Liver (tissue), 3 donors: ENCODE measurements at regions not wholly inside any gene's neighbourhood (a gene's known extent, or its start where the extent isn't known, plus 50 kb on each side); places are given as distances from the start of the nearest gene placed in this dataset.

Experiments used
- ATF3 ChIP-seq: IDR thresholded peaks from 2 replicates; pipeline ENCODE4 v1.6.1; 2016; ENCODE audit warnings: antibody characterized with exemption
- CTCF ChIP-seq: fragments of 150-350 bp; IDR thresholded peaks from 2 replicates; pipeline ENCODE4 v1.5.1; 2017; ENCODE audit warnings: improper control_type of control experiment, low read depth, low read length; ENCODE audit not compliant: missing input control
- EGR1 ChIP-seq, 2 donors: IDR thresholded peaks; 2 replicates each; pipeline ENCODE4 v1.6.1; 2016 to 2018; ENCODE audit warnings: antibody characterized with exemption in 2 of 2, low read depth in 2 of 2
- HNF4G ChIP-seq: IDR thresholded peaks from 2 replicates; pipeline ENCODE4 v1.6.1; 2016; ENCODE audit warnings: antibody characterized with exemption
- JUND ChIP-seq, 2 donors: IDR thresholded peaks; 2 replicates each; pipeline ENCODE4 v1.6.1; 2016; ENCODE audit warnings: antibody characterized with exemption in 2 of 2
- MAX ChIP-seq: IDR thresholded peaks from 2 replicates; pipeline ENCODE4 v1.6.1; 2016; ENCODE audit warnings: antibody characterized with exemption
- NR2F2 ChIP-seq: IDR thresholded peaks from 2 replicates; pipeline ENCODE4 v1.6.1; 2016; ENCODE audit warnings: antibody characterized with exemption
- RAD21 ChIP-seq, 2 donors: IDR thresholded peaks; 2 replicates each; pipeline ENCODE4 v1.6.1; 2016; ENCODE audit warnings: antibody characterized with exemption in 2 of 2, mild to moderate bottlenecking in 2 of 2
- REST ChIP-seq: IDR thresholded peaks from 2 replicates; pipeline ENCODE4 v1.6.1; 2016; ENCODE audit warnings: antibody characterized with exemption, mild to moderate bottlenecking
- RXRA ChIP-seq, 2 donors: IDR thresholded peaks; 2 replicates each; pipeline ENCODE4 v1.6.1; 2017 to 2018; ENCODE audit warnings: antibody characterized with exemption in 2 of 2, mild to moderate bottlenecking in 1 of 2
- SP1 ChIP-seq: IDR thresholded peaks from 2 replicates; pipeline ENCODE4 v1.6.1; 2018; ENCODE audit warnings: antibody characterized with exemption, mild to moderate bottlenecking
- TAF1 ChIP-seq: conservative IDR thresholded peaks from 2 replicates; pipeline ENCODE4 v1.6.1; 2016; ENCODE audit warnings: antibody characterized with exemption, mild to moderate bottlenecking
- YY1 ChIP-seq: IDR thresholded peaks from 2 replicates; pipeline ENCODE4 v1.6.1; 2016; ENCODE audit warnings: antibody characterized with exemption, mild to moderate bottlenecking
- ZBTB33 ChIP-seq: IDR thresholded peaks from 2 replicates; pipeline ENCODE4 v1.6.1; 2016; ENCODE audit warnings: antibody characterized with exemption
- donor health status: healthy.
- donor health status: healthy.

GRCh38 chrX:26558719-26559386 lies 342.9 kb downstream of the MAGEB5 start:
- TF ChIP-seq YY1 = no peak
- TF ChIP-seq CTCF = no peak
- no peak for TF ChIP-seq NR2F2
- TF ChIP-seq SP1 = no peak
- TF ChIP-seq RXRA (IDR thresholded peaks at IDR 0.05) = no peak
- TF ChIP-seq REST = no peak
- TF ChIP-seq RAD21 (IDR thresholded peaks at IDR 0.05) = no peak
- no peak for TF ChIP-seq ZBTB33
- TF ChIP-seq MAX = no peak
- TF ChIP-seq HNF4G = no peak
- no peak for TF ChIP-seq ATF3
- no peak for TF ChIP-seq JUND (IDR thresholded peaks at IDR 0.05)
- no peak for TF ChIP-seq TAF1
- no peak for TF ChIP-seq EGR1 (IDR thresholded peaks at IDR 0.05; ENCODE audit: low read depth in 2 of 2)
